ENCODE measurements at regions not wholly inside any gene's neighbourhood (a gene's known extent, or its start where the extent isn't known, plus 50 kb on each side); places are given as distances from the start of the nearest gene placed in this dataset.

DNA sequence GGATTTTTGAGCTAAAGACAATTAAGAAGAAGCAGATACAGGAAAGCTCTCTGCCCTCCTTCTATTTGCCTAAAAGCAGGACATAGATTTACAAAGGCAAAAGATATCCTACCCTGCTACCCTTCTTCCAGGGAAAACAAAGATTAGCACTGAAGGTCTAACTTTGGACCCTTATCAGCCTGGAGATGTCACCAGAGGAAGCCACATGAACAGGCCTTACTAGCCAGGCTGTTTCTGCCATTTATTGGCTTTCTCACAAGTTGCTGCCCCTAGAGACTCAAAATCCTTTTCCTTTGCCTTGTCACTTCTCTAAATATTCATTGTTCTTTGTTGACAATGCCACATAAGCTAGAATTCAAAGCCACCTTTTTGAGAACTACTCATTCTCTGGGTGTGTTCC, 147.3 kb downstream of the B3GNT2 start:
- TF ChIP-seq YY1 (IDR thresholded peaks at IDR 0.05; ENCODE audit: extremely low read depth, insufficient replicate concordance, low read depth, low read length) (no peak), EZH2phosphoT487 (IDR thresholded peaks at IDR 0.05; ENCODE audit: borderline replicate concordance) (no peak), RAD21 (IDR thresholded peaks at IDR 0.05; ENCODE audit: low read depth) (no peak), SIN3A (IDR thresholded peaks at IDR 0.05; ENCODE audit: low read depth) (no peak), ELF1 (IDR thresholded peaks at IDR 0.05; ENCODE audit: borderline replicate concordance, low read depth) (no peak), EGR1 (IDR thresholded peaks at IDR 0.05; ENCODE audit: low read depth) (no peak), ZNF274 (IDR thresholded peaks at IDR 0.05; ENCODE audit: low read depth, low read length) (no peak), SRF (IDR thresholded peaks at IDR 0.05; ENCODE audit: low read depth) (no peak), CEBPB (IDR thresholded peaks at IDR 0.05; ENCODE audit: low read depth) (no peak), POLR2AphosphoS5 (IDR thresholded peaks at IDR 0.05; ENCODE audit: low read depth, low read length) (no peak), CBX3 (IDR thresholded peaks at IDR 0.05; ENCODE audit: low read depth) (no peak), SP1 (IDR thresholded peaks at IDR 0.05; ENCODE audit: low read depth) (no peak), FOSL1 (IDR thresholded peaks at IDR 0.05; ENCODE audit: low read depth) (no peak), JUND (IDR thresholded peaks at IDR 0.05) (no peak), ZFX (IDR thresholded peaks at IDR 0.05) (no peak), EZH2 (IDR thresholded peaks at IDR 0.05) (no peak)
- TF ChIP-seq, protein P1, sequence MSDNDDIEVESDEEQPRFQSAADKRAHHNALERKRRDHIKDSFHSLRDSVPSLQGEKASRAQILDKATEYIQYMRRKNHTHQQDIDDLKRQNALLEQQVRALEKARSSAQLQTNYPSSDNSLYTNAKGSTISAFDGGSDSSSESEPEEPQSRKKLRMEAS (IDR thresholded peaks at IDR 0.05) = no peak
- TF ChIP-seq, protein P2, sequence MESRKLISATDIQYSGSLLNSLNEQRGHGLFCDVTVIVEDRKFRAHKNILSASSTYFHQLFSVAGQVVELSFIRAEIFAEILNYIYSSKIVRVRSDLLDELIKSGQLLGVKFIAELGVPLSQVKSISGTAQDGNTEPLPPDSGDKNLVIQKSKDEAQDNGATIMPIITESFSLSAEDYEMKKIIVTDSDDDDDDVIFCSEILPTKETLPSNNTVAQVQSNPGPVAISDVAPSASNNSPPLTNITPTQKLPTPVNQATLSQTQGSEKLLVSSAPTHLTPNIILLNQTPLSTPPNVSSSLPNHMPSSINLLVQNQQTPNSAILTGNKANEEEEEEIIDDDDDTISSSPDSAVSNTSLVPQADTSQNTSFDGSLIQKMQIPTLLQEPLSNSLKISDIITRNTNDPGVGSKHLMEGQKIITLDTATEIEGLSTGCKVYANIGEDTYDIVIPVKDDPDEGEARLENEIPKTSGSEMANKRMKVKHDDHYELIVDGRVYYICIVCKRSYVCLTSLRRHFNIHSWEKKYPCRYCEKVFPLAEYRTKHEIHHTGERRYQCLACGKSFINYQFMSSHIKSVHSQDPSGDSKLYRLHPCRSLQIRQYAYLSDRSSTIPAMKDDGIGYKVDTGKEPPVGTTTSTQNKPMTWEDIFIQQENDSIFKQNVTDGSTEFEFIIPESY (IDR thresholded peaks at IDR 0.05; ENCODE audit: extremely low read depth, insufficient replicate concordance, low read length) = no peak
- TF ChIP-seq, protein P3, sequence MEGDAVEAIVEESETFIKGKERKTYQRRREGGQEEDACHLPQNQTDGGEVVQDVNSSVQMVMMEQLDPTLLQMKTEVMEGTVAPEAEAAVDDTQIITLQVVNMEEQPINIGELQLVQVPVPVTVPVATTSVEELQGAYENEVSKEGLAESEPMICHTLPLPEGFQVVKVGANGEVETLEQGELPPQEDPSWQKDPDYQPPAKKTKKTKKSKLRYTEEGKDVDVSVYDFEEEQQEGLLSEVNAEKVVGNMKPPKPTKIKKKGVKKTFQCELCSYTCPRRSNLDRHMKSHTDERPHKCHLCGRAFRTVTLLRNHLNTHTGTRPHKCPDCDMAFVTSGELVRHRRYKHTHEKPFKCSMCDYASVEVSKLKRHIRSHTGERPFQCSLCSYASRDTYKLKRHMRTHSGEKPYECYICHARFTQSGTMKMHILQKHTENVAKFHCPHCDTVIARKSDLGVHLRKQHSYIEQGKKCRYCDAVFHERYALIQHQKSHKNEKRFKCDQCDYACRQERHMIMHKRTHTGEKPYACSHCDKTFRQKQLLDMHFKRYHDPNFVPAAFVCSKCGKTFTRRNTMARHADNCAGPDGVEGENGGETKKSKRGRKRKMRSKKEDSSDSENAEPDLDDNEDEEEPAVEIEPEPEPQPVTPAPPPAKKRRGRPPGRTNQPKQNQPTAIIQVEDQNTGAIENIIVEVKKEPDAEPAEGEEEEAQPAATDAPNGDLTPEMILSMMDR (IDR thresholded peaks at IDR 0.05 in 2 of 3, conservative IDR thresholded peaks at IDR 0.05 in 1 of 3; ENCODE audit: borderline replicate concordance in 1 of 3, insufficient read depth in 1 of 3, low read depth in 2 of 3, low read length in 2 of 3) = no peak
- TF ChIP-seq, protein P4, sequence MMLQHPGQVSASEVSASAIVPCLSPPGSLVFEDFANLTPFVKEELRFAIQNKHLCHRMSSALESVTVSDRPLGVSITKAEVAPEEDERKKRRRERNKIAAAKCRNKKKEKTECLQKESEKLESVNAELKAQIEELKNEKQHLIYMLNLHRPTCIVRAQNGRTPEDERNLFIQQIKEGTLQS (IDR thresholded peaks at IDR 0.05) = no peak
- no peaks in the 10 kb centered on the region for H3K27me3 ChIP-seq (ENCODE audit: insufficient read depth, low read length)
- ATAC-seq = no peak
- BruUV-seq (replicated peaks) = no TSS peak
- intact Hi-C loops (cut with micrococcal nuclease) = no loop called here
- ChIA-PET POLR2A (no interaction called here), RAD21 (ENCODE audit: low non-redundant PET in 1 of 2, low total read pairs in 2 of 2, uncharacterized antibody in 2 of 2, unreplicated experiment in 2 of 2) (no interaction called here), CTCF (no interaction called here)
- H4K20me1 ChIP-seq (ENCODE audit: insufficient read depth) = no peaks in the 10 kb centered on the region
- no peak overlapping the region for H3K27ac ChIP-seq (ENCODE audit: low read depth, low read length)
- no peaks in the 10 kb centered on the region for H3K79me2 ChIP-seq (ENCODE audit: insufficient read depth, low read length)
- no peak overlapping the region for H3K4me3 ChIP-seq (replicated peaks in 1 of 2; ENCODE audit: low read depth in 1 of 2, low read length in 2 of 2)
- H3K4me1 ChIP-seq (ENCODE audit: control insufficient read depth in 1 of 2, insufficient read depth in 2 of 2, low read length in 2 of 2) = peaks cover 0 to 9% of the 10 kb centered on the region in 2 experiments; a peak in 3 of 4 replicates
- no peak for DNase-seq (ENCODE audit: low read depth, low spot score)
- no peak overlapping the region for H3K4me2 ChIP-seq (ENCODE audit: low read length)
- no peaks in the 10 kb centered on the region for H3K9me2 ChIP-seq (ENCODE audit: insufficient read depth)
- H3K36me3 ChIP-seq (ENCODE audit: control insufficient read depth in 1 of 2, insufficient read depth in 2 of 2, low read length in 2 of 2) = no peaks in the 10 kb centered on the region
- no peak overlapping the region for H2AFZ ChIP-seq (ENCODE audit: low read depth, low read length, poor library complexity, severe bottlenecking)
- no peak overlapping the region for H3K9ac ChIP-seq (ENCODE audit: low read length)
- H3K9me3 ChIP-seq (ENCODE audit: control insufficient read depth in 1 of 2, insufficient read depth in 1 of 2, low read depth in 1 of 2, low read length in 2 of 2) = no peaks in the 10 kb centered on the region

Data from HCT116 (cell line).